HL-60 (cell line): ENCODE measurements at regions not wholly inside any gene's neighbourhood (a gene's known extent, or its start where the extent isn't known, plus 50 kb on each side); places are given as distances from the start of the nearest gene placed in this dataset.

ENCODE experiments used
- GABPA ChIP-seq: IDR thresholded peaks from 2 replicates; pipeline ENCODE4 v1.6.1; 2012; ENCODE audit warnings: low read depth
- POLR2AphosphoS5 ChIP-seq: IDR thresholded peaks from 2 replicates; pipeline ENCODE4 v1.6.1; 2012; ENCODE audit warnings: low read depth
- SPI1 ChIP-seq: IDR thresholded peaks from 2 replicates; pipeline ENCODE4 v1.6.1; 2012; ENCODE audit warnings: low read depth, mild to moderate bottlenecking, borderline replicate concordance
- TF ChIP-seq, protein P1 (sequence below): IDR thresholded peaks from one replicate; pipeline ENCODE4 v1.5.1; 2011; ENCODE audit warnings: low read length, control low read depth, inconsistent platforms; ENCODE audit not compliant: insufficient read depth
- TF ChIP-seq, protein P2 (sequence below): IDR thresholded peaks from 2 replicates; pipeline ENCODE4 v1.6.1; 2012; ENCODE audit warnings: low read depth; ENCODE audit not compliant: insufficient replicate concordance

DNA sequence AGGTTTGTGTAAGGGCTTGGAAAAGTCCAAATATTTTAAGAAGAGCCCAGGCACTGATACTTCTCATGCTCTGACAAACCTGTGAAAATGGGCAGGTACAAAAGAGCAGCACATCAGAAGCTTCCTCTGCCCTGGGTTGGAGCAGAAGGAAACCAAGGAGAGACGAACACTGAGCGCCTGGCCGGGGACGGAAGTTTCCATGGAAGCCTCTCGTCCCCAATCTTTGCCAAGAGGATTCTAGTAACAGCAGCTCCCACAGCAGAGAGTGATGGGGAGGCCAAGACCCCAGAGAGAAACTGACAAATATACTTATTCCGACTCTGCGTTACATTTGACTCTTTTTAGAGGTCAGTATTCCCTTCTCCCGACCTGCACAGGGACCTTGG lies 268.5 kb downstream of the C16orf95 start:
- TF ChIP-seq, protein P1, sequence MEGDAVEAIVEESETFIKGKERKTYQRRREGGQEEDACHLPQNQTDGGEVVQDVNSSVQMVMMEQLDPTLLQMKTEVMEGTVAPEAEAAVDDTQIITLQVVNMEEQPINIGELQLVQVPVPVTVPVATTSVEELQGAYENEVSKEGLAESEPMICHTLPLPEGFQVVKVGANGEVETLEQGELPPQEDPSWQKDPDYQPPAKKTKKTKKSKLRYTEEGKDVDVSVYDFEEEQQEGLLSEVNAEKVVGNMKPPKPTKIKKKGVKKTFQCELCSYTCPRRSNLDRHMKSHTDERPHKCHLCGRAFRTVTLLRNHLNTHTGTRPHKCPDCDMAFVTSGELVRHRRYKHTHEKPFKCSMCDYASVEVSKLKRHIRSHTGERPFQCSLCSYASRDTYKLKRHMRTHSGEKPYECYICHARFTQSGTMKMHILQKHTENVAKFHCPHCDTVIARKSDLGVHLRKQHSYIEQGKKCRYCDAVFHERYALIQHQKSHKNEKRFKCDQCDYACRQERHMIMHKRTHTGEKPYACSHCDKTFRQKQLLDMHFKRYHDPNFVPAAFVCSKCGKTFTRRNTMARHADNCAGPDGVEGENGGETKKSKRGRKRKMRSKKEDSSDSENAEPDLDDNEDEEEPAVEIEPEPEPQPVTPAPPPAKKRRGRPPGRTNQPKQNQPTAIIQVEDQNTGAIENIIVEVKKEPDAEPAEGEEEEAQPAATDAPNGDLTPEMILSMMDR = no peak
- TF ChIP-seq POLR2AphosphoS5 (no peak), GABPA (no peak), SPI1 (no peak)
- TF ChIP-seq, protein P2, sequence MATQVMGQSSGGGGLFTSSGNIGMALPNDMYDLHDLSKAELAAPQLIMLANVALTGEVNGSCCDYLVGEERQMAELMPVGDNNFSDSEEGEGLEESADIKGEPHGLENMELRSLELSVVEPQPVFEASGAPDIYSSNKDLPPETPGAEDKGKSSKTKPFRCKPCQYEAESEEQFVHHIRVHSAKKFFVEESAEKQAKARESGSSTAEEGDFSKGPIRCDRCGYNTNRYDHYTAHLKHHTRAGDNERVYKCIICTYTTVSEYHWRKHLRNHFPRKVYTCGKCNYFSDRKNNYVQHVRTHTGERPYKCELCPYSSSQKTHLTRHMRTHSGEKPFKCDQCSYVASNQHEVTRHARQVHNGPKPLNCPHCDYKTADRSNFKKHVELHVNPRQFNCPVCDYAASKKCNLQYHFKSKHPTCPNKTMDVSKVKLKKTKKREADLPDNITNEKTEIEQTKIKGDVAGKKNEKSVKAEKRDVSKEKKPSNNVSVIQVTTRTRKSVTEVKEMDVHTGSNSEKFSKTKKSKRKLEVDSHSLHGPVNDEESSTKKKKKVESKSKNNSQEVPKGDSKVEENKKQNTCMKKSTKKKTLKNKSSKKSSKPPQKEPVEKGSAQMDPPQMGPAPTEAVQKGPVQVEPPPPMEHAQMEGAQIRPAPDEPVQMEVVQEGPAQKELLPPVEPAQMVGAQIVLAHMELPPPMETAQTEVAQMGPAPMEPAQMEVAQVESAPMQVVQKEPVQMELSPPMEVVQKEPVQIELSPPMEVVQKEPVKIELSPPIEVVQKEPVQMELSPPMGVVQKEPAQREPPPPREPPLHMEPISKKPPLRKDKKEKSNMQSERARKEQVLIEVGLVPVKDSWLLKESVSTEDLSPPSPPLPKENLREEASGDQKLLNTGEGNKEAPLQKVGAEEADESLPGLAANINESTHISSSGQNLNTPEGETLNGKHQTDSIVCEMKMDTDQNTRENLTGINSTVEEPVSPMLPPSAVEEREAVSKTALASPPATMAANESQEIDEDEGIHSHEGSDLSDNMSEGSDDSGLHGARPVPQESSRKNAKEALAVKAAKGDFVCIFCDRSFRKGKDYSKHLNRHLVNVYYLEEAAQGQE = no peak
